ENCODE measurements at regions not wholly inside any gene's neighbourhood (a gene's known extent, or its start where the extent isn't known, plus 50 kb on each side); places are given as distances from the start of the nearest gene placed in this dataset.

DNA sequence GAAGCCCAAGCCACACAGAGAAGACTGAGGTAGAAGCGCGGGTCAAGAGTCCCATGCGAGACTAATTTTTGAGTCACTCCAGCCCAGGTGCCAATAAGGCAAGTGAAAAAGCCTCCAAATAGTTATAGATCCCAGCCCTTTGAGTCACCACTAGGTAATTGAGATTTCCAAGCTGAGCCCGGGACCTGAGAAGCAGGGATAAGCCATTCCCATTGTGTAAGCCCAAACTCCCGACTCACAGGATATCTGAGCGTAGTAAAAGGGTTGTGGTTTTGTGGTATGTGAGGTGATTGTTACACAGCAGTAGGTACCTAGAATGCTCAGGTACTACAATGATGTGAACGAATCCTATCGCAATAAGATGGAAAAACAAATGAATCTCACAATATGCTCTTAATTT is 560.7 kb downstream of the DSC3 start:
- no peak for TF ChIP-seq POLR2A (IDR thresholded peaks at IDR 0.05)
- TF ChIP-seq, protein P1, sequence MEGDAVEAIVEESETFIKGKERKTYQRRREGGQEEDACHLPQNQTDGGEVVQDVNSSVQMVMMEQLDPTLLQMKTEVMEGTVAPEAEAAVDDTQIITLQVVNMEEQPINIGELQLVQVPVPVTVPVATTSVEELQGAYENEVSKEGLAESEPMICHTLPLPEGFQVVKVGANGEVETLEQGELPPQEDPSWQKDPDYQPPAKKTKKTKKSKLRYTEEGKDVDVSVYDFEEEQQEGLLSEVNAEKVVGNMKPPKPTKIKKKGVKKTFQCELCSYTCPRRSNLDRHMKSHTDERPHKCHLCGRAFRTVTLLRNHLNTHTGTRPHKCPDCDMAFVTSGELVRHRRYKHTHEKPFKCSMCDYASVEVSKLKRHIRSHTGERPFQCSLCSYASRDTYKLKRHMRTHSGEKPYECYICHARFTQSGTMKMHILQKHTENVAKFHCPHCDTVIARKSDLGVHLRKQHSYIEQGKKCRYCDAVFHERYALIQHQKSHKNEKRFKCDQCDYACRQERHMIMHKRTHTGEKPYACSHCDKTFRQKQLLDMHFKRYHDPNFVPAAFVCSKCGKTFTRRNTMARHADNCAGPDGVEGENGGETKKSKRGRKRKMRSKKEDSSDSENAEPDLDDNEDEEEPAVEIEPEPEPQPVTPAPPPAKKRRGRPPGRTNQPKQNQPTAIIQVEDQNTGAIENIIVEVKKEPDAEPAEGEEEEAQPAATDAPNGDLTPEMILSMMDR (IDR thresholded peaks at IDR 0.05): no peak

Measured in body of pancreas (tissue), 4 donors.